HG03469 (cell line): ENCODE measurements at regions not wholly inside any gene's neighbourhood (a gene's known extent, or its start where the extent isn't known, plus 50 kb on each side); places are given as distances from the start of the nearest gene placed in this dataset.
"Not testable (repeated sequence)": the region's sequence is repeated elsewhere in the genome, so short reads cannot be mapped to it uniquely, and the experiment has no call there.

Experiments
- ATAC-seq: cut with Tn5 transposase; IDR thresholded peaks from one replicate; pipeline ENCODE4 v1.9.1; 2021; ENCODE audit warnings: mild to moderate bottlenecking, moderate library complexity, moderate number of reproducible peaks; ENCODE audit not compliant: unreplicated experiment

DNA sequence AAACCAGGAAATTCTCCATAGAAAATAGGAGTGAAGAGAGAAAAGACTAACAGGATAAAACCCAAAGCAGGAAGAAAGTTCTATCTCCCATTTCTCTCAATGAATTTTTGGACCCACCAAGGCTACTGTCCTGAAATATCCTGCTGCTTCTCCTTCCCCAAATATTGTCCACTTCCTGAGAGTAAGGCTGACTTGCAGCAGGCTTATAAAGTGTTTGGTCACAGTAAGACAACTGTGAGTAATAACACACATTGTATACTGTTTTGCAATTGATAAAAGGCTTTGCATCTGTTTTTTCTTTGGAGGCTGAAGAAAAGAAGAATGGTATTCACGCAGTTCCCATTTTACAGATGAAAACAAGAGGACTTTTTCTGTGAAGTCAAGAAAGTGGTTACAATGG lies 52.8 kb downstream of the FOXD4L6 start:
- ATAC-seq, result not testable (repeated sequence)

GRCh38 chr9:41074356-41074942 lies 54.0 kb downstream of the FOXD4L6 start:
- not testable (repeated sequence) for ATAC-seq

- ATAC-seq, result not testable (repeated sequence)
These were observed 54.8 kb downstream of the FOXD4L6 start for GRCh38 chr9:41073471-41074243.

GRCh38 chr9:41064125-41064795 lies 64.2 kb downstream of the FOXD4L6 start:
- peak; percentile 61 for ATAC-seq

DNA sequence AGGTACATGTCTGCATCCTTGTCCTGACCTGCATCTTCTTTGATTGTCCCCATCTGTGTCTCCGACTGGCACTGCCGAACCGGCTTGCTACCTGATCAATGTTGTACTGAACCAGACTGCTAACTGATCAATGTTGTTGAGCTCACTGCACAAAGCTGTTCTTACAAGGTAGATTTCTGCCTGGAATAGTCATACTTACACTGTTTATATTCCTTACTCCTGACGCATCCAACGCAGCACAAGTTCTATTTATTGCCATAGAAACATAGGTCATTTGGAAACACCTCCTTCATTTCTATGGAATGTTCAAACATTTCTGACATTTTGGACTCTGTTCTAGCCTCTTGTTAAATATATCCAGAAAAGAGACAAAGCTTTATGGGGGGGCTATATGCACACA lies 65.2 kb downstream of the FOXD4L6 start:
- not testable (repeated sequence) for ATAC-seq

DNA sequence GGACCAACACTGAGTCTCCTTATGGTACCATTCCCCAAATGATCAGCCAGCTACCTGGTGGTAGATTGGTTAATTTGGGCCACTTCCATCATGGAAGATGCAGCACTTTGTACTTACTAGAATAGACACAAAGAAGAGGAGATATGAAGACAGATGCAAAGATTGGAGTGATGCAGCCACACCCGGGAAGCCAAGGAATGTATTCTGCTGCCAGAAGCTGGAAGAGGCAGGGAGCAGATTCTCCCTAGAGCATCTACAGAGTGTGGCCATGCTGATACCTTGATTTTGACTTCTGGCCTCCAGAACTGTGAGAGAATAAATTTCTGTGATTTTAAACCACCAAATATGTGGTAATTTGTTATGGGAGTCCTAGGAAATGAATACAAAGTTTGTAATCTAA lies 68.9 kb downstream of the FOXD4L6 start:
- not testable (repeated sequence) for ATAC-seq

DNA sequence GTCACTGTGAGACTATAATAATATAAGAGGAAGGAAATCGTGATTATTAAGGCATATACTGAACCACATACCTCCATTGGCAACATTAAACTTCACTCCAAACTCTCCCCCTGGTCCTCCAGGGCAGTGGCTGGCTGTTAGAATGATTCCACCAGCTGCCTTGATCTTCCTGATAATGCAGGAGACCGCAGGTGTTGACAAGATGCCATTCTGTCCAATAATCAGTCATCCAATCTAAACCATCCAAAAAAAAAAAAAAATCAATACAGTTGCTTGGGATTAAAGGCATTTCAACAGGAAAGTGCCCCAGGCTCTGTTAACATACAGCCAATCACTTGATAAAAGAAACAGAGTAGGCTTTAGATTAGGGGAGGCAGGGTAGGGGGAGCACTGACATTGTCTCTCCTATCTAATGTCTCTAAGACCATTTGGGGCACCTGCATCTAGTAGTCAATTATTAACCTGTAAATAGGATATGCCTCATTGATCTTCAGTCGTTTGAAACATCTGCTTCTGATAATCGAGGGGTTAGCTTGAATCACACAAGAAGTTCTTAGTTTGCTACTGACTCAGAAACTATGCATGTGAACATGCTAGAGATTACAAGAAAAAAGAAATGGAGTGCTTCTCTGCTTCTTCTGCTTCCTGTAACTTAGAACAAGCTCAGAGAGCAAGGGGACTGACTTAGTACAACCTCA lies 74.7 kb downstream of the FOXD4L6 start:
- not testable (repeated sequence) for ATAC-seq

DNA sequence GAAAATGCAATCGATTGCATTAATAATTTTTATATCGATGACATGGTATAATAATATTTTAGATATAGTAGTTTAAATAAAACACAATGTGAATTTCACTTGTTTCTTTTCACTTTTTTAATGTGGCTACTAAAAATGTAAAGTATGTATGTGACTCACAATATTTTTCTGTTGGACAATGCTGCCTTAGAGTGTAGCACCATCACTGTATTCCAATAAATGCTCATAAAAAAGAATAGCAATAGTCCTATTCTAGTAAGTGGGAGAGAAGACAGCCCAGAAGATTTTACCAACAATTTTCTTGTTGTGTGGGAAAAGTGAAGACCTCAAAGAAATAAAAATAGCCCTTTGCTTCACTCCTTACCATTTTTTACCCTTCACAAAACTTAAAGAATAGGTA lies 79.8 kb downstream of the FOXD4L6 start:
- ATAC-seq, result not testable (repeated sequence)

DNA sequence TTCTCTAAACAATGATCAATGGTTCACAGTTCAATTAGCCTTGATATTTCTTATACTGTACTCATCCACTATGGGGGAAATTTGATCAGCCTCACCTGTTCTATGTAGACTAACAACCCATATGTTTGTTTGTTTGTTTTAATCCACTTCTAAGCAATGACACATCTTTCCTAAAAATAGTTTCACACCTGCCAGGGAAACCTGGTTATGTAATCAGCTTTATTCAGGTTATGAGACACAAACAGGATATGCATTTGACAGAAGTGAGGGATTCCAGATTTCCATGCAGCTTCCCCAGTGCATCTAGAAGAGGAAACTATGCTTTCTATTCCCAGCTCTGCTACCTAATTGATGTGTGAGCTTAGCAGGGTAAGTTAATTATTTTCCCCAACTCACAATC lies 80.7 kb downstream of the FOXD4L6 start:
- not testable (repeated sequence) for ATAC-seq

DNA sequence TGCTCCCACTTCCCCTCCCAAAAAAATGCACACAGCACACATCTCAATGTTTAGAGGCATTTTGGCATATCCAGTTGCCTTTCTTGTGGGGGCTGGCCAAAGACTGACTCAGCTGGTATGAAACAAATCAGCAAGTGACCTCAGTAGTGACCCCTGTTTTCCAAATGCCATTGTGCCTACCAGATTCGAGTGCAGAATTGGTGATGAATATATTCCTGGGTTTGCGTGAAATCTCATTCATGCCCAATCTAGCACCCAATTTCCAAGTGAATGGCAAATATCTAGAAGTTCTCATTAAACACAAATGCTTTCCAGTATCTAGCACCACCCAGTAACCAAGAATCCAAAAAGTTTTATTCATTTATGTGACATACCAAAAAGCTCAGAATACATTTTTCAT lies 83.6 kb downstream of the FOXD4L6 start:
- not testable (repeated sequence) for ATAC-seq

- ATAC-seq, result not testable (repeated sequence)
These were observed 85.0 kb downstream of the FOXD4L6 start for GRCh38 chr9:41043433-41043832.

DNA sequence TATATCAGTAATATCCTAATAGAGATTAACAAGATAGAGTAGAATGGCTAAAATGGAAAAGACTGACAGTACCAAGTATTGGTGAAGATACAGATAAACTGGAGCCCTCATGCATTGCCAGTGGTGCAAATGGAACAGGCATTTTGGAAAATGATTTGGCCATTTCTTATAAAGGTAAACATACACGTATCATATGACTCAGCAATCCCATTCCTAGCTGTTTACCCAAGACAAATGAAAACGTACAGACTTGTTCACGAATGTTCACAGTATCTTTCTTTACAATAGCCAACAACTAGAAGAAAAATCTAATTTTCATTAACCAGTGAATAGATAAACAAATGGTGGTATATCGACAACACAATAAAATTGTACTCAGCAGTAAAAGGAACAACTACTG lies 86.4 kb downstream of the FOXD4L6 start:
- ATAC-seq, result not testable (repeated sequence)

GRCh38 chr9:41040705-41041342 lies 87.7 kb downstream of the FOXD4L6 start:
- not testable (repeated sequence) for ATAC-seq

GRCh38 chr9:41035276-41035675 lies 93.2 kb downstream of the FOXD4L6 start:
- ATAC-seq, result not testable (repeated sequence)

- ATAC-seq, result not testable (repeated sequence)
These were observed 93.7 kb downstream of the FOXD4L6 start for GRCh38 chr9:41034699-41035197.

DNA sequence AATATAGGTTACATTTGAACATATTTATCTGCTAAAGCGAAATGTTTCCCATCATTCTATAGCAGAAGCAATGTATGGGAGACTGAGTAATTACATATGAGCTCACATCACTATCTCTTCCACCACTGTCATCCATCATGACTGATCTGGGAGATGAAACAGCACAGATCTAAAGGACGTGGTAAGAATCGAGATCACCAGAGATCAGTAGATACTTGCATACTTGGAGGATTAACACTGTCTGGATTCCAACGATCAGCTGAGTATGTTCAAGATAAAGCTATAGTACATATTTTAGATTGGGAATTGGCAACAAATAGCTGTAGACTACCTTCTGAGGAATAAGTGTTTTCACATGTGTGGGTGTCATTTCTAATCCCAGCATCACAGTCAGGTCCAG lies 94.6 kb downstream of the FOXD4L6 start:
- ATAC-seq, result not testable (repeated sequence)

- not testable (repeated sequence) for ATAC-seq
These were observed 95.1 kb downstream of the FOXD4L6 start for GRCh38 chr9:41033360-41033759.

- ATAC-seq, result not testable (repeated sequence)
These were observed 101.4 kb downstream of the FOXD4L6 start for GRCh38 chr9:41026912-41027676.

- ATAC-seq, result not testable (repeated sequence)
These were observed 106.1 kb downstream of the FOXD4L6 start for GRCh38 chr9:41022365-41022764.
